Activated effector memory CD4-positive, alpha-beta T cell treated with Interleukin-2 at 50 U/mL for 16 hours (primary cell): ENCODE measurements at regions not wholly inside any gene's neighbourhood (a gene's known extent, or its start where the extent isn't known, plus 50 kb on each side); places are given as distances from the start of the nearest gene placed in this dataset.

ENCODE experiments used
- DNase-seq: peaks from one replicate; pipeline ENCODE4 v3.0.0-alpha.2; 2020

- no peak for DNase-seq
Observed at GRCh38 chr10:3365630-3366029, 193.0 kb upstream of the PITRM1 start.

DNA sequence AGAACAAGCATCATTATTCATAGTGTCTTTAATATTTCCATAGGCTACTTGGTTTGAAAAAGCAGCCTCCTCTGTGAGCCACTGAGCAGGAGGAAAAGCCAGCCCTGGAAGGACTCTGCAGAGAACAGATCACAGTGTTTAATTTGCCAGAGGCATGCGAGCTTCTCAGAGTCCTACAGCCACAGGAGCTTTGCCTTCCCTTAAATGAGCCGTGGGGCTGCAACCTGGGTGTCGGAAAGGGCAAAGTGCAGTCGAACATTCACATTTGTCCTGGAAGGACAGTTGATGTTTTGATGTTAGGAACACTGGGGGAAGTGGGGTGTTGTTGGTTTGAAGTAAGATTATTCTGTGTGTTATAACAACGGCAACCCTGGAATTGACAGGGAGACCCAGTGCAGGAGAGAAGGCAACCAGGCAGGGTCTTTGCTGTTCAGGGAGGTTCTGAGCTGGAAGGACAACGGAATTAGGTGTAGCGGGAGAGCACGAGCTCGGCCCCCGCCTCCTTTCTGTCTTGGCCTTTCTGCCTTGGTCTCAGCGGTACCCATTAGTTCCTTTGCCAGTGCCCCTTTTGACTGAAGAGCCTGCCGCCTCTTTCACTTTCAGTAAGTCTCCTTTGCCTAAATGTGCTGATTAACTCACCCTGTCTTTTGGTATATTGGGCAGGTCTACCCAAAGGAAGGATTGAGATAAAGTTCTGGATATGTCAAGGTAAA, 192.3 kb upstream of the PITRM1 start:
- DNase-seq = no peak

DNA sequence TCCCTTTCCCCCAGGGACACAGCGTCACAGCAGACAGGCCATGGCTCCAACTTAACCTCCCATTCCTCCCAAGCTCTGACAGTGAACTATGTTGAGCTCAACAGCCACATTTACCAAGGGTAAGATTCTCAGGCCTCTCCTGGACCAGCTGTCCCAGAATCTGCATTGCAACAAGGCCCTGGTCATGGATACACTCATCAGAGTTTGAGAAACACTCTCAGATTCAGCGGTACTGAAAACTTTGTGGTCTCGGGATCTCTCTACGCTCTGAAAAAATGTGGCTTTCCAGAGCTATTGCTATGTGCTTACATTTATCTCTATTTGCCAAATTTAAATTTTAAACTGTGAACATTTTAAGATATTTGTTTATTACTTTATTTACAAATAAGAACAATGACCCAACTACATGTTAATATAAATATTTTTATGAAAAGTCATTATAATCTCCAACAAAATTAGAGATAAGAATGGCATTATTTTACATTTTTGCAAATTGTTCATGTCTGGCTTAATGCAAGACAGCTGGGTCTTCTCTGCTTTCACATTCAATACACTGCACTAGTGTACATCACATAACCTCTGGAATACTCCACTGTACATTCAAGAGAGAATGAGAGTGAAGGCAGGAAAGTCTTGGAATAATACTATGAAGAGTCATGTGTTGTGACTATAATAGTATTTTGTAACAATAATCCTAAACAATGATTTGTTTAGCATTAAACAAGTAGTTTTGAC, 190.9 kb upstream of the PITRM1 start:
- DNase-seq = no peak

- DNase-seq = no peak
Observed at GRCh38 chr10:3362394-3362793, 189.8 kb upstream of the PITRM1 start.

DNA sequence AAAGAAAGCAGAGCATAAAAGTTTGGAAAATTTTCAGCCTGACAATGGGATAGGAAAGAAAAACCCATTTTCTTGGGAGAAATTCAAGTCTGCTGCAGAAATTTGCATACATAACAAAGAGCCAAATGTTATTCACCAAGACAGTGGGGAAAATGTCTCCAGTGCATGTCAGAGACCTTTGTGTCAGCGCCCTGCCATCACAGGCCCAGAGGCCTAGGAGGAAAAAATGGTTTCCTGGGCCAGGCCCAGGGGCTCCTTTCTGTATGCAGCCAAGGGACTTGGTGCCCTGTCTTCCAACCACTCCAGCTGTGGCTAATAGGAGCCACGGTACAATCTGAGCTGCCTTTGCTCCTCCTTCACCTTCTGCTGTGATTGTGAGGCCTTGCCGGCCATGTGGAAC, 189.1 kb upstream of the PITRM1 start:
- no peak for DNase-seq

GRCh38 chr10:3357737-3358136, 185.2 kb upstream of the PITRM1 start:
- DNase-seq = no peak

- DNase-seq = no peak
Observed at GRCh38 chr10:3355536-3355935, 183.0 kb upstream of the PITRM1 start.

DNA sequence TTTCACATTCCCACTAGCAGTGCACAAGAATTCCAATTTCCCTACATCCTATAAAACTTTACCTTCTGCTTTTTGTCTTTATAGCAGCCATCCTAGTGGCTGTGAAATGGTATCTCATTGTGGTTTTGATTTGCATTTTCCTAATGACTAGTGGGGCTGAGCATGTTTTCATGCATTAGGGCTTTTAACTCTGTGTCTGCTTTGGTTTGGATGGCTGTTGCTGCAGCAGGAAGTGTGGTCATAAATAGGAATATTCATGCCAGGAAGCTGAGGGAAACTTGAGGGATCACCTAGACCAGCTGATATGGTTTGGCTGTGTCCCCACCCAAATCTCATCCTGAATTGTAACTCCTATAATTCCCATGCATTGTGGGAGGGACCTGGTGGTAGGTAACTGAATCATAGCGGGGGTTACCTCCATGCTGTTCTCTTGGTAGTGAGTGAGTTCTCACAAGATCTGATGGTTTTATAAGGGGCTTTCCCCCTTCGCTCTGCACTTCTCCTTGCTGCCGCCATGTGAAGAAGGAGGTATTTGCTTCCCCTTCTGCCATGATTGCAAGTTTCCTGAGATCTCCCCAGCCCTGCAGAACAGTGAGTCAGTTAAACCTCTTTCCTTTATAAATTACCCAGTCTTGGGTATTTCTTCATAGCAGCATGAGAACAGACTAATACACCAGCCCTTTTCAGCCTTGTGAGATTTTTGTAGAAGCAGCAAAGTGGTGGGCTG, 181.8 kb upstream of the PITRM1 start:
- DNase-seq = no peak

GRCh38 chr10:3353235-3353634, 180.7 kb upstream of the PITRM1 start:
- no peak for DNase-seq

GRCh38 chr10:3350617-3351258, 178.2 kb upstream of the PITRM1 start:
- no peak for DNase-seq

GRCh38 chr10:3350205-3350604, 177.6 kb upstream of the PITRM1 start:
- DNase-seq = no peak

DNA sequence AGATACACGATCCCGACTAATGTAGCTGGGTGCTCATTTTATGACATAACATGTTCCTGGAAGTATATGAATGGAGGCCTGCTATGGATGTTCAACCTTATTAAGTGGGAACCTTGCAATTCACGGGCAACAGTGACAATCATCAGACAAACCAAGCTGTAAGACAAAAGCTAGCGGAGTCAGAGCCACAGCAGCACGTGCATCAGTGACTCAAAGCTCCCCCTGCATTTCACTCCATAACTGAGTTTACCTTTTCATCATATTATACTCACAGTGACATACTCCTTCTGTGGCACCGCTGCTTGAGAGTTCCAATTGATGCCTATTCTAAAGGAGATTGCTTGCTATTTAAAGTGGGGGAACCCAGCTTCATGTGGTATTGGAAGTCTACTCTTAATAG, 176.0 kb upstream of the PITRM1 start:
- no peak for DNase-seq

DNA sequence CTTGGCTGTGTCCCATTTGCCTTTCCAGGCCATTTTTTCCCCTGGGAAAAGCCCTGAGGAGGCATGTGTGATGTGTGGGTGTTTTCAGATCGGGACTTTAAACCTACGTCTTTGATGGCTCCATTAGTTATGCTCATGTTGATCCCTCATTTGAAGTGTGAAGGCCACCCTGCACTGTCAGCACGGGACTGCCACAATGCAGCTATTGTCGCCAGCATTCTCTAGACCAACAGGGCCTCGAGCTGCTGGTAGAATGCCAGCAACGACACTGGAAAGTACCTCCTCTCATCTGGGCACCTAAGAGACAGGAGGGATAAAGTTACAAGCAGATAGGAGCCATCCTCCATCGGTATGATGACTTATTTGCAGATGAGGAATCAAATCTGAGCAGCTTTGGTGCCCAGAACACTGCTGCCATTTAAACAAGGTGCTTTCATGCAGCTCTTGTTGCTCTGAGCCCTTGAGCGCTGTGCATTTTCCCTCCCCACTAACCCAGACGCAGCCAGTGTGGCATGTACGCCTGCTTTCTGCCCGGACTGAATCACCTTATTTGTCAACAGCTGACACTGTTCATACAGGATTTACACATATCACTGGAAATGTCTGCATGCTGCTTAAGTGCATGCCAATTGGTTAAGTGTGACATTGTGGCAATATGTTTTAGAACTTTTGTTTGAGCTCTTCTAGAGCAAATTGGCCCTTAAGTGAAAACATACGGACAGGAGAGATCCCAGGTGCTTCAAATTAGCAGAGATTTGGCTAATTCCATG, 175.0 kb upstream of the PITRM1 start:
- DNase-seq = no peak

DNA sequence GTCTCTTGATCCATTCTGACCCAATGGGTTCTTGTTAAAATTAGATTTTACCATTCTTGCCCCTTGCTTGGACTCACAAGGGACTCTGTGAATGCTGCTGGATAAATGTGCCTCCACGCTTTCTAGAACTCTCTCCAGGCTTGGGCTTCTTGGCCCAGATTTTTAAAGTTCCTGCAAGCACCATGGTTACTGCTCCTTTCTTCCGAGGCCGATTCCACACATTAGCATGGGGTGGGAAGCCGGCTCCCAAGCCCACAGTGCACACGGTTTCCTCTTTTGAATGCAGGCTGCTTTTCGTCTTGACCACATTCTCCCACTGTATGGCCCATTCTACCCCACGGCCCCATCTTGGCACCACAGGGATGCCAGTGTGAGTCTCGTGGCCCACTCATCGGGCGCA, 174.3 kb upstream of the PITRM1 start:
- DNase-seq = no peak

DNA sequence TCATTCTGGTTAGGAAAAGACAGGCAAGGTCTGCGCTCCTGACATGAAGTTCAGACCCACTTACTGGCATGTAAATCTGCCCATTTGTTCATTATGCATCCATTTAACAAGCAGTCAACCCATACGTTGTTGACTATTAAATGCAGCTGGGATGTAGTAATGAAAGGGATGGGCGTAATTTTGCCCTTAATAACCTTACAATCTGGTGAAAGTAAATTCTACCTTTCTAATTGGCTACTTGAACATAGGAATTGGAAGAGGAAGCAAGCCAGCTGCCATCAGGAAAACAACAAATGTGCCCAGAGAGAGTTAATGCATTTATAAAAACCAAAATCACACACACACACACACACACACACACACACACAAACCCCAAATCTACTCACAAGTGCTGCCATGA, 170.2 kb upstream of the PITRM1 start:
- no peak for DNase-seq

- DNase-seq = no peak
Observed at GRCh38 chr10:3340127-3340730, 167.6 kb upstream of the PITRM1 start.

DNA sequence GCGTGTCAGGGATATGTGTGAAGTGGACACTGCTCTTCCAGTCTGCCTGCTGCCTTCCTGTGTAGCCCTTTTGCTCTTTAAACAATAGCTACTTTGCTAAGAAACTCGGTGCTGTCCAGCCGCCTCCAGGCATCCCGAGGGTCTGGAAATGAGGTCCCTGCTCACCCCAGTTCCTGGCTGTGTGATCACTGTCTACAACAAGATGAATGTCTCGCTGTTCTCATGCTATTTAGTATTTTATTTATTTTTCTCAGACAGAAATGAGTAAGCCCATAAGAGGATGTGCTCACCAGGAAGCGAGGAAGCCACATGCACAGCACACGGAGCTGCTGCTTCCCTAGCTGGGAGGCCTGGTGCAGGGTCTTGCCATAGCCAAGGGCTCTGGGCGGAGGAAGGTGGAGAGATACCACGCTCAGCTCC, 167.0 kb upstream of the PITRM1 start:
- DNase-seq = no peak

GRCh38 chr10:3339121-3339520, 166.5 kb upstream of the PITRM1 start:
- DNase-seq = no peak

- no peak for DNase-seq
Observed at GRCh38 chr10:3337741-3338140, 165.2 kb upstream of the PITRM1 start.

DNA sequence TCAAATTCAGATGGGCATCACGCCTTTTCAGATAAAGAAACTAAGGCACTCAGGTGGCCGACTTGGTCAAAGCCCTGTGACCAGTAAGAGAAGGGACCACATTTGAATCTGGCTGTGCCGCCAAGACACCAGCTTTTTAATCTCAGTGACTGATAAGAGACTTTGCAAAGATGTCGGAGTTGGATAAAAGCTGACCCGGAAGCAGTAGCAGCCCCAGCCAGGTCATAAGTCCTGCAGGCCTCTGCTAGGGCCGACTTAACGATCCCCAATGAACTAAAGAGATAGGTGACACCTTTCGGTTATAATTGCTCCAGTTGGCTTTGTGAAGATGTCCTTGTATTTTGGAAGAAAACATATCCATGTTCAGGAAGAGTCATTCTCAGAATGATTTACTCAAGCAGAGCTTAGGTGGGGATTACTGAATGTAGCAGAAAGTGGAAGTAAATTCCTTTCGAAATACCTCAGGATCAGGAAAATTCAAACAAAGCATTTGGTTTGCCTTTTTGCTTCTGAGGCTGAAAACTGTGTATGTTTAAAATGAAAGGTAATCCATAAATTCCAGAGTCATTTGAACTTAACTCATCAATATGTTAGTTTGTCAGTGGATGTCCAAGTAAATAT, 164.2 kb upstream of the PITRM1 start:
- no peak for DNase-seq

DNA sequence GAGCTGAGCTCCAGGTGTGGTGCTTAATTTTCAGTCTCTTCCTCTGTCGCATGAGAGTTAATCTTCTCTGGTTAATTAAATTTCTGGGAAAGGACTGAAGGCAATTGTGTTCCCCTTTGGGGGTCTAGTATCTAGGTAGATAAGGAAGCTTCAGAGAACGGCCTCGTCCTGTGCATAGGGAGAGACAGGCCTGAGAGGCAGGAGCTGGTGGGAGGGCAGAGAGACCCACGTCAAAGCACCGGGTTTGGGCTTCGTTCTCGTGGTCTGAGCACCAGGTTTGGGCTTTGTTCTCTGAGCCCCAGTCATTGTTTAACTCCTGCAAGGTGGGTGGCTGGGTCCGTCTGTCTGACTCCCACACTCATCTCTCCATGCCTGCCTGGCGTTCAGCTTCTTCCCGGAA, 160.8 kb upstream of the PITRM1 start:
- DNase-seq = no peak
